ENCODE measurements at regions not wholly inside any gene's neighbourhood (a gene's known extent, or its start where the extent isn't known, plus 50 kb on each side); places are given as distances from the start of the nearest gene placed in this dataset.

- TF ChIP-seq, protein P1, sequence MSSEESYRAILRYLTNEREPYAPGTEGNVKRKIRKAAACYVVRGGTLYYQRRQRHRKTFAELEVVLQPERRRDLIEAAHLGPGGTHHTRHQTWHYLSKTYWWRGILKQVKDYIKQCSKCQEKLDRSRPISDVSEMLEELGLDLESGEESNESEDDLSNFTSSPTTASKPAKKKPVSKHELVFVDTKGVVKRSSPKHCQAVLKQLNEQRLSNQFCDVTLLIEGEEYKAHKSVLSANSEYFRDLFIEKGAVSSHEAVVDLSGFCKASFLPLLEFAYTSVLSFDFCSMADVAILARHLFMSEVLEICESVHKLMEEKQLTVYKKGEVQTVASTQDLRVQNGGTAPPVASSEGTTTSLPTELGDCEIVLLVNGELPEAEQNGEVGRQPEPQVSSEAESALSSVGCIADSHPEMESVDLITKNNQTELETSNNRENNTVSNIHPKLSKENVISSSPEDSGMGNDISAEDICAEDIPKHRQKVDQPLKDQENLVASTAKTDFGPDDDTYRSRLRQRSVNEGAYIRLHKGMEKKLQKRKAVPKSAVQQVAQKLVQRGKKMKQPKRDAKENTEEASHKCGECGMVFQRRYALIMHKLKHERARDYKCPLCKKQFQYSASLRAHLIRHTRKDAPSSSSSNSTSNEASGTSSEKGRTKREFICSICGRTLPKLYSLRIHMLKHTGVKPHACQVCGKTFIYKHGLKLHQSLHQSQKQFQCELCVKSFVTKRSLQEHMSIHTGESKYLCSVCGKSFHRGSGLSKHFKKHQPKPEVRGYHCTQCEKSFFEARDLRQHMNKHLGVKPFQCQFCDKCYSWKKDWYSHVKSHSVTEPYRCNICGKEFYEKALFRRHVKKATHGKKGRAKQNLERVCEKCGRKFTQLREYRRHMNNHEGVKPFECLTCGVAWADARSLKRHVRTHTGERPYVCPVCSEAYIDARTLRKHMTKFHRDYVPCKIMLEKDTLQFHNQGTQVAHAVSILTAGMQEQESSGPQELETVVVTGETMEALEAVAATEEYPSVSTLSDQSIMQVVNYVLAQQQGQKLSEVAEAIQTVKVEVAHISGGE (CRISPR knock-in tag; IDR thresholded peaks at IDR 0.05), result no peak
- TF ChIP-seq SMAD5 (IDR thresholded peaks at IDR 0.05; ENCODE audit: low read depth) (no peak), TARDBP (IDR thresholded peaks at IDR 0.05; ENCODE audit: borderline replicate concordance) (no peak), ZZZ3 (IDR thresholded peaks at IDR 0.05; ENCODE audit: control insufficient read depth, insufficient read length, low read depth) (no peak), REST (IDR thresholded peaks at IDR 0.05; ENCODE audit: low read depth, low read length) (no peak), EP300 (IDR thresholded peaks at IDR 0.05; ENCODE audit: borderline replicate concordance in 1 of 2, control insufficient read depth in 1 of 2, low read depth in 2 of 2, low read length in 2 of 2) (peak in 1 of 2 experiments; percentile 37; a peak in 1 of 4 replicates), RCOR1 (conservative IDR thresholded peaks at IDR 0.05; ENCODE audit: low read depth, low read length) (no peak), STAT1 (conservative IDR thresholded peaks at IDR 0.05) (no peak), NFYA (IDR thresholded peaks at IDR 0.05; ENCODE audit: borderline replicate concordance, low read depth, low read length) (no peak), GATAD2B (conservative IDR thresholded peaks at IDR 0.05; ENCODE audit: low read depth) (no peak), JUNB (IDR thresholded peaks at IDR 0.05) (peak; percentile 68), CHD4 (IDR thresholded peaks at IDR 0.05) (no peak), POLR2AphosphoS2 (IDR thresholded peaks at IDR 0.05; ENCODE audit: low read depth, low read length) (no peak), FOXM1 (IDR thresholded peaks at IDR 0.05; ENCODE audit: low read depth, low read length) (peak; percentile 63; the same call in 1 of the 2 replicates), WRNIP1 (IDR thresholded peaks at IDR 0.05; ENCODE audit: borderline replicate concordance, low read depth, low read length) (no peak), SRF (IDR thresholded peaks at IDR 0.05; ENCODE audit: low read depth in 2 of 2, low read length in 2 of 2) (no peak), SUPT20H (IDR thresholded peaks at IDR 0.05; ENCODE audit: borderline replicate concordance, control insufficient read depth, low read depth, low read length) (no peak), CREM (IDR thresholded peaks at IDR 0.05; ENCODE audit: low read depth) (peak; percentile 56; the same call in 1 of the 2 replicates), NR2C1 (IDR thresholded peaks at IDR 0.05) (no peak), CBFB (IDR thresholded peaks at IDR 0.05; ENCODE audit: low read depth) (0 out of 2 replicates have a peak, but pooled peaks have one; percentile 21), RB1 (IDR thresholded peaks at IDR 0.05; ENCODE audit: borderline replicate concordance) (no peak)
- TF ChIP-seq, protein P2, sequence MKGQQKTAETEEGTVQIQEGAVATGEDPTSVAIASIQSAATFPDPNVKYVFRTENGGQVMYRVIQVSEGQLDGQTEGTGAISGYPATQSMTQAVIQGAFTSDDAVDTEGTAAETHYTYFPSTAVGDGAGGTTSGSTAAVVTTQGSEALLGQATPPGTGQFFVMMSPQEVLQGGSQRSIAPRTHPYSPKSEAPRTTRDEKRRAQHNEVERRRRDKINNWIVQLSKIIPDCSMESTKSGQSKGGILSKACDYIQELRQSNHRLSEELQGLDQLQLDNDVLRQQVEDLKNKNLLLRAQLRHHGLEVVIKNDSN (IDR thresholded peaks at IDR 0.05; ENCODE audit: borderline replicate concordance, extremely low read length, insufficient read depth, low read depth, low read length), result no peak
Measured at GRCh38 chr21:15408089-15408488, 321.7 kb upstream of the USP25 start (continued).
